HepG2 (cell line): ENCODE measurements at regions not wholly inside any gene's neighbourhood (a gene's known extent, or its start where the extent isn't known, plus 50 kb on each side); places are given as distances from the start of the nearest gene placed in this dataset.

ENCODE experiments used
- HINFP ChIP-seq: sonication (generic); formaldehyde crosslinking; IDR thresholded peaks from 2 replicates; pipeline ENCODE4 v1.4.0; 2020; ENCODE audit warnings: low read depth, mild to moderate bottlenecking, missing genetic modification reagents
- RERE ChIP-seq: IDR thresholded peaks from 2 replicates; pipeline ENCODE4 v1.6.1; 2016; ENCODE audit warnings: low read depth, missing genetic modification reagents, missing compliant biosample characterization
- RNF219 ChIP-seq: sonication (generic); formaldehyde crosslinking; IDR thresholded peaks from 2 replicates; pipeline ENCODE4 v1.5.0; 2020; ENCODE audit warnings: mild to moderate bottlenecking, missing genetic modification reagents
- SOX5 ChIP-seq: IDR thresholded peaks from 2 replicates; pipeline ENCODE4 v1.6.1; 2016; ENCODE audit warnings: borderline replicate concordance

GRCh38 chr3:157582637-157582973 lies 79.4 kb upstream of the VEPH1 start (continued):
- TF ChIP-seq RERE (no peak), HINFP (CRISPR knock-in tag) (no peak), RNF219 (CRISPR knock-in tag) (no peak), SOX5 (CRISPR knock-in tag) (no peak)
- TF ChIP-seq, all 625 proteins: peak for 0
